Osteocyte (in vitro differentiated cells): ENCODE measurements at regions not wholly inside any gene's neighbourhood (a gene's known extent, or its start where the extent isn't known, plus 50 kb on each side); places are given as distances from the start of the nearest gene placed in this dataset.

Experiments used
- DNase-seq: peaks from one replicate; pipeline ENCODE4 v3.0.0; 2021; ENCODE audit warnings: mixed read lengths; ENCODE audit not compliant: unreplicated experiment; ENCODE audit errors: extremely low spot score
- H3K27ac Mint-ChIP-seq: one replicate; pipeline ENCODE4 v1.8.0; 2021; ENCODE audit warnings: mild to moderate bottlenecking, mixed read lengths; ENCODE audit not compliant: unreplicated experiment
- H3K27me3 Mint-ChIP-seq: one replicate; pipeline ENCODE4 v1.8.0; 2021; ENCODE audit warnings: mixed read lengths; ENCODE audit not compliant: unreplicated experiment
- H3K36me3 Mint-ChIP-seq: one replicate; pipeline ENCODE4 v1.8.0; 2021; ENCODE audit warnings: mixed read lengths; ENCODE audit not compliant: unreplicated experiment
- H3K4me1 Mint-ChIP-seq: one replicate; pipeline ENCODE4 v1.8.0; 2021; ENCODE audit warnings: mixed read lengths; ENCODE audit not compliant: unreplicated experiment
- H3K4me3 Mint-ChIP-seq: one replicate; pipeline ENCODE4 v1.8.0; 2021; ENCODE audit warnings: mild to moderate bottlenecking, moderate library complexity, mixed read lengths; ENCODE audit not compliant: unreplicated experiment
- H3K9me3 Mint-ChIP-seq: one replicate; pipeline ENCODE4 v1.8.0; 2021; ENCODE audit warnings: mixed read lengths; ENCODE audit not compliant: unreplicated experiment
- TF ChIP-seq, protein P1 (sequence below): fragments of 200-600 bp; sonication (generic); IDR thresholded peaks from 2 replicates; pipeline ENCODE4 v1.5.0; 2021; ENCODE audit warnings: antibody characterized with exemption, mild to moderate bottlenecking, moderate library complexity

DNA sequence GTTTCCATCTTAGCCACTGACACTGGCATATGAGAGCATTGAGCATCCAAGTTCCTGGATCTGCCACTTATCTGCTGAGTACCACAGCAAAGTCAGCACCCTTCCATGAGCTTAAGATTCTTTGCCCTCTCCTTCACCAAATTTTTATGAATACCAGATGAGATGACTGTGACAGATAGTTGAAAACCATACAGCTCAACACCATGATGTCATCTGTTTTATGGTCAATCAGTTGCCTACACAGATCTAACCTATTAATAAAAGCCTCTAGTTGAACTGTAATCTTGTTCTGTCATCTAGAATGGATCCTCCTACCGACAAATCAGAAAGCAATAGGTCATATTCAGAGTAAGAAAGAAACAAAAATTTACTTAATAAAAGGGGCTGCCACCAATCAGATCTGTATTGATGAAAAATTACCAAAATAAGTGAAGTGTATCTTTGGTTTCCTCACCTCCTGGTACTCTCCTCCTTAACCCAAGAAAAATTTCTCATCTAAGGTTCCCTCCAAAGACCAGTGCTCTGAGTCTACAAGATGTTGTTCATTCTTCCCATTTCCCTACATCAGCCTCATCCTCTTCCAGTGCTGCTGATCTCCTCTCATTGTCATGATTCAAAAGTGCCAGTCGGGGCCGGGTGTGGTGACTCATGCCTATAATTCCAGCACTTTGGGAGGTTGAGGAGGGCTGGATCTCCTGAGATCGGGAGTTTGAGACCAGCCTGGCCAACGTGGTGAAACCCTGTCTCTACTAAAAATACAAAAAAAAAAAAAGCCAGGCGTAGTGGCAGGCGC is 138.8 kb upstream of the CTTNBP2NL start:
- H3K9me3 Mint-ChIP-seq, result no peaks in the 10 kb centered on the region
- H3K4me1 Mint-ChIP-seq, result peaks cover under 1% of the 10 kb centered on the region
- no peak overlapping the region for H3K27ac Mint-ChIP-seq
- no peak overlapping the region for H3K4me3 Mint-ChIP-seq
- DNase-seq, result no peak
- H3K36me3 Mint-ChIP-seq, result no peaks in the 10 kb centered on the region
- peaks cover 8% of the 10 kb centered on the region for H3K27me3 Mint-ChIP-seq
- TF ChIP-seq, protein P1, sequence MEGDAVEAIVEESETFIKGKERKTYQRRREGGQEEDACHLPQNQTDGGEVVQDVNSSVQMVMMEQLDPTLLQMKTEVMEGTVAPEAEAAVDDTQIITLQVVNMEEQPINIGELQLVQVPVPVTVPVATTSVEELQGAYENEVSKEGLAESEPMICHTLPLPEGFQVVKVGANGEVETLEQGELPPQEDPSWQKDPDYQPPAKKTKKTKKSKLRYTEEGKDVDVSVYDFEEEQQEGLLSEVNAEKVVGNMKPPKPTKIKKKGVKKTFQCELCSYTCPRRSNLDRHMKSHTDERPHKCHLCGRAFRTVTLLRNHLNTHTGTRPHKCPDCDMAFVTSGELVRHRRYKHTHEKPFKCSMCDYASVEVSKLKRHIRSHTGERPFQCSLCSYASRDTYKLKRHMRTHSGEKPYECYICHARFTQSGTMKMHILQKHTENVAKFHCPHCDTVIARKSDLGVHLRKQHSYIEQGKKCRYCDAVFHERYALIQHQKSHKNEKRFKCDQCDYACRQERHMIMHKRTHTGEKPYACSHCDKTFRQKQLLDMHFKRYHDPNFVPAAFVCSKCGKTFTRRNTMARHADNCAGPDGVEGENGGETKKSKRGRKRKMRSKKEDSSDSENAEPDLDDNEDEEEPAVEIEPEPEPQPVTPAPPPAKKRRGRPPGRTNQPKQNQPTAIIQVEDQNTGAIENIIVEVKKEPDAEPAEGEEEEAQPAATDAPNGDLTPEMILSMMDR, result no peak

DNA sequence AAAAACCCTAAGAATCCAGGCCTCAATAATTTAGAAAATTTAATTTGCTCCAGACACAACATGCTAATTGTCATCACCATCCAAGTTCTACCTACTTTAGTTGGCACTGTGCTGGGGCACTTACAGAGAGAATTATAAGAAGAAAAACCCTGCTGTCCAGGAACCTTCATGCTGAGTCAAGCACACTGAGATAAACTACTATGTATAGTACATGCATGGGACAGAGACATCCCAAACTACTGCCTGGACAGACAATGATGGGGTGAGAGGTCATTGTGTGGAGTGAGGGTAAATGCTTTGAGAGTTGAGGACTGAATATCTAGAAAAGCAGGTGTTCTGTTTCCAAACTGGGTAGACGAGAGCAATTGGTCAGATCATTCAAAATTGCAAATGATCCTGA is 135.3 kb upstream of the CTTNBP2NL start:
- TF ChIP-seq, protein P1, result no peak
- no peaks in the 10 kb centered on the region for H3K9me3 Mint-ChIP-seq
- H3K36me3 Mint-ChIP-seq, result no peaks in the 10 kb centered on the region
- H3K27me3 Mint-ChIP-seq, result peaks cover 19% of the 10 kb centered on the region
- no peak overlapping the region for H3K4me3 Mint-ChIP-seq
- DNase-seq, result no peak
- no peaks in the 10 kb centered on the region for H3K4me1 Mint-ChIP-seq
- no peak overlapping the region for H3K27ac Mint-ChIP-seq

DNA sequence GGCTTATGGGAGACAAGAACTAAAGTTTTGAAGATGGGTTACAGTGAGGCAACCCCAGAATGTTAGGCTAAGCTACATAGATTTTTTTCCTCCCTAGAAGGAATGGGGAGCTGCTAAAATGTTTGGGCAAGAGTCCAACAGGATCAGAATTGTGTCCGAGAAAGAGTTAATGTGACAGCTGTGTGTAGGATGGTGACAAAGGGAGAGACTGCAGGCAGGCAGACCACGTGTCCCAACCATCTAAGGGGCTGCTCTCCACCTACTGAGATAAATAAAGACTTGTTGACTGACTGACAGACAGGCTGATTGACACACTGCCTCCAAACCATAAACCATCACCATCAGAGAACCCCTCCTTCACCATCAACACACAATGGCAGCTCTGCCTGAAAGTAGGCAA is 133.7 kb upstream of the CTTNBP2NL start:
- TF ChIP-seq, protein P1, result no peak
- DNase-seq, result no peak
- Mint-ChIP-seq H3K36me3 (no peaks in the 10 kb centered on the region), H3K27me3 (peaks cover 26% of the 10 kb centered on the region), H3K4me3 (no peak overlapping the region), H3K4me1 (no peaks in the 10 kb centered on the region), H3K9me3 (no peaks in the 10 kb centered on the region), H3K27ac (no peak overlapping the region)

DNA sequence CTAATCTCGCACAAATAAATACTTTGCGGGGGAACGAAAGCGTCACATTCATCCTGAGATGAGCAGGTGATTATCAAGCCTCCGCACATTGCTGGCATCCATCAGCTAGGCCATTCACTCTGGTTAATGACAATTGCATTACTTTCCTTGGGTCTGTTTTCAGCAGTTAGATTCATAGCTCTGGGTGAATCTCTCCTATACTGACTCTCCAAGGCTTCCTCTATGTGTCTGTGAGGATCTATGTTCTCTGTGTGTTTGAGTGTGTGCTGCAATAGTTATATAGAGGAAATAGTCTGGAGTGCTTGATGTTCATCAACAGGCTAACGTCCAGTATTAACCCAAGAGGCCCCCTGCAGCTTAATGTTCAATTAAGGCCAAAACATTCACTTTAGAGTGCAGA is 133.0 kb upstream of the CTTNBP2NL start:
- Mint-ChIP-seq H3K4me1 (no peaks in the 10 kb centered on the region), H3K27ac (no peak overlapping the region), H3K4me3 (no peak overlapping the region), H3K9me3 (no peaks in the 10 kb centered on the region), H3K36me3 (no peaks in the 10 kb centered on the region), H3K27me3 (peaks cover 26% of the 10 kb centered on the region)
- TF ChIP-seq, protein P1, result no peak
- DNase-seq, result no peak

DNA sequence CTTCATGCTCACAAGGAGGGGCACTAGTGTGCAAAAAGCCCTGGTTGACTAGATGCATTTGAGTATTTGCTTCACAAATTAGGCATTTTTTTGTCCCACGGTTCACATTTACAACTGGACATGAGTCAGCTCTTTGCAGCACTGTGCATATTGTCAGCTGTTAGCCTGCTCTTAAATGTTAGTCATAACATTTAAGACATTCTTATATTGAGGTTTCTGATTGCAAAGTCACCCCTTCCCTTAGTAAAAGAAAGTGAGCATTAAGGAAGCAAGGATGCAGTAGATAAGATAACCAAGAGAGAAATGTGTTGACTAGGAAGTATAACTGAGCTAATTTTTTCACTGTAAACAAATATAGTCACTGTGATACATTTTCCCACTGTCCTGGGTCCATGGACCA is 132.6 kb upstream of the CTTNBP2NL start:
- no peaks in the 10 kb centered on the region for H3K36me3 Mint-ChIP-seq
- no peak overlapping the region for H3K27ac Mint-ChIP-seq
- H3K4me3 Mint-ChIP-seq, result no peak overlapping the region
- DNase-seq, result no peak
- H3K9me3 Mint-ChIP-seq, result no peaks in the 10 kb centered on the region
- TF ChIP-seq, protein P1, result no peak
- peaks cover 26% of the 10 kb centered on the region for H3K27me3 Mint-ChIP-seq
- no peaks in the 10 kb centered on the region for H3K4me1 Mint-ChIP-seq
